HFFc6 (cell line): ENCODE measurements at regions not wholly inside any gene's neighbourhood (a gene's known extent, or its start where the extent isn't known, plus 50 kb on each side); places are given as distances from the start of the nearest gene placed in this dataset.

Experiments
- DNase-seq: peaks from one replicate; pipeline ENCODE4 v3.0.0-alpha.2; 2018
- H3K27ac Mint-ChIP-seq: 2 replicates; pipeline ENCODE4 v1.8.0; 2020; ENCODE audit warnings: mild to moderate bottlenecking, mixed read lengths
- H3K27me3 Mint-ChIP-seq: 2 replicates; pipeline ENCODE4 v1.8.0; 2021; ENCODE audit warnings: mild to moderate bottlenecking, moderate library complexity, mixed read lengths; ENCODE audit not compliant: insufficient read depth
- H3K36me3 Mint-ChIP-seq: 2 replicates; pipeline ENCODE4 v1.8.0; 2021; ENCODE audit warnings: low read depth, mixed read lengths
- H3K4me1 Mint-ChIP-seq: 2 replicates; pipeline ENCODE4 v1.8.0; 2020; ENCODE audit warnings: low read depth, mixed read lengths
- H3K4me3 Mint-ChIP-seq: 2 replicates; pipeline ENCODE4 v1.8.0; 2020; ENCODE audit warnings: mild to moderate bottlenecking, moderate library complexity, mixed read lengths
- H3K9me3 Mint-ChIP-seq: 2 replicates; pipeline ENCODE4 v1.8.0; 2020; ENCODE audit warnings: mild to moderate bottlenecking, mixed read lengths
- TF ChIP-seq, protein P1 (sequence below): fragments of 200-600 bp; sonication (generic); IDR thresholded peaks from 2 replicates; pipeline ENCODE4 v1.5.0; 2021; ENCODE audit warnings: antibody characterized with exemption, mild to moderate bottlenecking

DNA sequence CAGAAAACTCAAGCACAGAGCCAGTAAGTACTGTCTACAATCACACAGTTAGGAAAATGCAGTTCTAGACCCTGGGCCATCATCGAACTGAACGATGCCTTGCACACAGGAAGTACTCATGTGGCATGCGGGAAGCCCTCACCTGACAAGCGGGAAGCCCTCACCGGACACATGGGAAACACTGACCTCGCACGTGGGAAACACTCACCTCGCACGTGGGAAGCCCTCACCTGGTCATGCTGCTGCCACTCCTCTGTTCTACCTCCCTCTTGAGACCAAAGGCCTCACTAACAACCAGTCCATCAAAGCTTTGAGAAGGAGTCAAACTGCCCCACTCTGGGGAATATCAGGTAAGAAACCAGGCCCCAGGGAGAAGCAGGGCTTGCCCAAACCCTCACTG, 105.6 kb upstream of the PTPRT start:
- Mint-ChIP-seq H3K4me1 (no peaks in the 10 kb centered on the region), H3K9me3 (no peaks in the 10 kb centered on the region; the same call in 1 of the 2 replicates), H3K4me3 (no peak overlapping the region), H3K27me3 (no peaks in the 10 kb centered on the region; the same call in 1 of the 2 replicates), H3K36me3 (no peaks in the 10 kb centered on the region), H3K27ac (no peak overlapping the region)
- TF ChIP-seq, protein P1, sequence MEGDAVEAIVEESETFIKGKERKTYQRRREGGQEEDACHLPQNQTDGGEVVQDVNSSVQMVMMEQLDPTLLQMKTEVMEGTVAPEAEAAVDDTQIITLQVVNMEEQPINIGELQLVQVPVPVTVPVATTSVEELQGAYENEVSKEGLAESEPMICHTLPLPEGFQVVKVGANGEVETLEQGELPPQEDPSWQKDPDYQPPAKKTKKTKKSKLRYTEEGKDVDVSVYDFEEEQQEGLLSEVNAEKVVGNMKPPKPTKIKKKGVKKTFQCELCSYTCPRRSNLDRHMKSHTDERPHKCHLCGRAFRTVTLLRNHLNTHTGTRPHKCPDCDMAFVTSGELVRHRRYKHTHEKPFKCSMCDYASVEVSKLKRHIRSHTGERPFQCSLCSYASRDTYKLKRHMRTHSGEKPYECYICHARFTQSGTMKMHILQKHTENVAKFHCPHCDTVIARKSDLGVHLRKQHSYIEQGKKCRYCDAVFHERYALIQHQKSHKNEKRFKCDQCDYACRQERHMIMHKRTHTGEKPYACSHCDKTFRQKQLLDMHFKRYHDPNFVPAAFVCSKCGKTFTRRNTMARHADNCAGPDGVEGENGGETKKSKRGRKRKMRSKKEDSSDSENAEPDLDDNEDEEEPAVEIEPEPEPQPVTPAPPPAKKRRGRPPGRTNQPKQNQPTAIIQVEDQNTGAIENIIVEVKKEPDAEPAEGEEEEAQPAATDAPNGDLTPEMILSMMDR, result no peak
- no peak for DNase-seq

DNA sequence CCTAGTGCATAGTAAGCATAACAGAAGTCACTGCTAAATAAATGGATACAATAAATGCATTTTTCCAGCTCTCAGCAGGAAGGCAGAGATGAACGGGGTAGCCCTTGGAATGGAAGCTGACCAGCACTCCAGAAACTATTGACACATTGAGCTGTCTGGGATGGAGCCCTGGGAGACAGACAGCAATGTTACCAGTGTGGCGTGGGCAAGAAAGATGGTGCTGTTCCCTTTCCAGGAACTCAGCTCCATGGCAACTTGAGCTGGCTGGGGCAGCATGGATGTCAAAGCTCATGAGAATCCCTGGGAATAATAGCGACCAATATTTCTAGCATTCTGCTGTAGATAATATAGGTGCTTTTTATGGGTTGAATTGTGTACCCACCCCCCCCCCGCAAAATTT, 104.3 kb upstream of the PTPRT start:
- no peaks in the 10 kb centered on the region; the same call in none of the 2 replicates for H3K27me3 Mint-ChIP-seq
- H3K4me3 Mint-ChIP-seq, result no peak overlapping the region
- no peak for DNase-seq
- no peak overlapping the region for H3K27ac Mint-ChIP-seq
- H3K9me3 Mint-ChIP-seq, result no peaks in the 10 kb centered on the region; the same call in 1 of the 2 replicates
- H3K36me3 Mint-ChIP-seq, result no peaks in the 10 kb centered on the region
- no peaks in the 10 kb centered on the region for H3K4me1 Mint-ChIP-seq
- TF ChIP-seq, protein P1, result no peak

DNA sequence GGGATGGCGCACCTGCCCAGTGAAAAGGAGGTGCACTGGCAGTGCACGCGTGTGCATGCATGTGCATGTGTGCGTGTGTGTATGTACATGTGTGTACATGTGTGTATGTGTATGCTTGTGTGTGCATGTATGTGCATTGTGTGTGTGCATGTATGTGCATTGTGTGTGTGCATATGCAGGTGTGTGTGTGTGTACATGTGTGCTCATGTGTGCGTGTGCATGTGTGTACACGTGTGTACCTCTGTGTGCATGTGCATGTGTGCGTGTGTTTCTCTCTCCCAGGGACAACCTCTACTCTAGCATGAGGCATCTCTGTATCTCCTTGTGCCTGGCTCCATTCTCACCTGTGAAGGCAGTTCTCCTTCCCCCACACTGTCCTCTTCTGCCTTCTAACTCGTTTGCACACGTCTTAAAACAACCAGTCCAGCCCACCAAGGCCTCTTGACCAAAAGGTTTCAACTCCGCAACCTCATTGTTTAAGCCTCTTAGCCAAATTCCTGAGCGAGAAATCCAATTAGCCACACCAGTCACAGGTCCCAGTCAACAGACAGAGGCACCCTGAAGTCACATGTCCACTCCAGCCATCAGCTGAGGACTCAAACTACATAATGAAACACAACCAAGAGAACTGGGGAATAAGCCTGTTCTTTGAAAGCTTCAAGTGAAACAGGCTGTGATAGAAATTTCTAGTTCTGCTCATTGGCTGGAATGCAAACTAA, 103.5 kb upstream of the PTPRT start:
- no peaks in the 10 kb centered on the region; the same call in 1 of the 2 replicates for H3K9me3 Mint-ChIP-seq
- no peaks in the 10 kb centered on the region; the same call in none of the 2 replicates for H3K27me3 Mint-ChIP-seq
- H3K4me1 Mint-ChIP-seq, result no peaks in the 10 kb centered on the region
- no peaks in the 10 kb centered on the region for H3K36me3 Mint-ChIP-seq
- no peak for DNase-seq
- H3K27ac Mint-ChIP-seq, result no peak overlapping the region
- H3K4me3 Mint-ChIP-seq, result no peak overlapping the region
- TF ChIP-seq, protein P1, result no peak

DNA sequence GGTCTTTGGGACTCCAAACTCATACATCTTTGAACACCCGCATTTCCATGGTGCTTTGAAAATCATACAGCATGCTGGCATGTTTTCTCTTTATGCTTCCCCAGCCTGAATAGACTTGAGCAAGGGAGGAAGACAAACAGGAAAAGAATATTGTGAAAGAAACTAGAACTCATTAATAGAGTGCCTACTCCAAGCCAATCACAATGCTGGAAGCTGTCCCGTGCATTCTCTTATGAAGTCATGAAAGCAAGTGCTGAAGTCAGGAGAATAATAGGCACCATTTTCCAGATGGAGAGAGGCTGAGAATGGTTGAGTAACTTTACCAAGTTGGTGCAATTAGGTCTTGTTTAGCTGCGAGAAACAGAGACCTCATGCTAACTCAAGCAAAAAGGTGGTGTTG, 102.5 kb upstream of the PTPRT start:
- H3K9me3 Mint-ChIP-seq, result no peaks in the 10 kb centered on the region; the same call in 1 of the 2 replicates
- H3K27me3 Mint-ChIP-seq, result no peaks in the 10 kb centered on the region; the same call in none of the 2 replicates
- no peaks in the 10 kb centered on the region for H3K36me3 Mint-ChIP-seq
- no peak overlapping the region for H3K4me3 Mint-ChIP-seq
- no peak overlapping the region for H3K27ac Mint-ChIP-seq
- no peaks in the 10 kb centered on the region for H3K4me1 Mint-ChIP-seq
- TF ChIP-seq, protein P1, result no peak
- no peak for DNase-seq

DNA sequence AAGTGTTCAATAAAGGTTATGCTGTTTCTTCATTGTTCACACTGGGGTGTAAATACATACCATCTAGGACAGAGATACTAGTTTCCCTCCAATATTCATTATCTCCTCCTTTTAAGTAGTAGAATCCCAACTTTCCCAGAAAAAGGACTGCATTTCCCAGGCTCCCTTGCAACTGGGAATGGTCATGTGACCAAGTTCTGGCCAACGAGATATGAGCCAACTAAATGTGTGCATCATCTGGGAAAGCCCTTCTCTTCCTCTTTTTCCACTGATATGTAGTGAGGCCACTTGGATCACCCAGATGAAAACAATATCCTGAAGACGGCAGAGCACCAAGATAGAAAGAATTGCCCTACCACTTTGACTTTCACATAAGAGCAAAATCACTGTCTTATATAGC, 97.9 kb upstream of the PTPRT start:
- Mint-ChIP-seq H3K4me1 (no peaks in the 10 kb centered on the region), H3K36me3 (no peaks in the 10 kb centered on the region), H3K27ac (no peak overlapping the region), H3K4me3 (no peak overlapping the region), H3K27me3 (no peaks in the 10 kb centered on the region; the same call in none of the 2 replicates), H3K9me3 (no peaks in the 10 kb centered on the region)
- TF ChIP-seq, protein P1, result no peak
- no peak for DNase-seq
